Loucy (cell line): ENCODE measurements at regions not wholly inside any gene's neighbourhood (a gene's known extent, or its start where the extent isn't known, plus 50 kb on each side); places are given as distances from the start of the nearest gene placed in this dataset.

Experiments used
- EZH2phosphoT487 ChIP-seq: fragments of 200-600 bp; IDR thresholded peaks from 2 replicates; pipeline ENCODE4 v1.6.1; 2018; ENCODE audit warnings: antibody characterized with exemption, mild to moderate bottlenecking, moderate library complexity, borderline replicate concordance
- TF ChIP-seq, protein P1 (sequence below): fragments of 200-600 bp; sonication (generic); conservative IDR thresholded peaks from 2 replicates; pipeline ENCODE4 v1.5.1; 2014; ENCODE audit warnings: mild to moderate bottlenecking, antibody characterized with exemption, low read length

GRCh38 chr22:34129691-34130486 lies 209.6 kb upstream of the LARGE1 start:
- TF ChIP-seq, protein P1, sequence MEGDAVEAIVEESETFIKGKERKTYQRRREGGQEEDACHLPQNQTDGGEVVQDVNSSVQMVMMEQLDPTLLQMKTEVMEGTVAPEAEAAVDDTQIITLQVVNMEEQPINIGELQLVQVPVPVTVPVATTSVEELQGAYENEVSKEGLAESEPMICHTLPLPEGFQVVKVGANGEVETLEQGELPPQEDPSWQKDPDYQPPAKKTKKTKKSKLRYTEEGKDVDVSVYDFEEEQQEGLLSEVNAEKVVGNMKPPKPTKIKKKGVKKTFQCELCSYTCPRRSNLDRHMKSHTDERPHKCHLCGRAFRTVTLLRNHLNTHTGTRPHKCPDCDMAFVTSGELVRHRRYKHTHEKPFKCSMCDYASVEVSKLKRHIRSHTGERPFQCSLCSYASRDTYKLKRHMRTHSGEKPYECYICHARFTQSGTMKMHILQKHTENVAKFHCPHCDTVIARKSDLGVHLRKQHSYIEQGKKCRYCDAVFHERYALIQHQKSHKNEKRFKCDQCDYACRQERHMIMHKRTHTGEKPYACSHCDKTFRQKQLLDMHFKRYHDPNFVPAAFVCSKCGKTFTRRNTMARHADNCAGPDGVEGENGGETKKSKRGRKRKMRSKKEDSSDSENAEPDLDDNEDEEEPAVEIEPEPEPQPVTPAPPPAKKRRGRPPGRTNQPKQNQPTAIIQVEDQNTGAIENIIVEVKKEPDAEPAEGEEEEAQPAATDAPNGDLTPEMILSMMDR: no peak
- no peak for TF ChIP-seq EZH2phosphoT487
